Neural cell (in vitro differentiated cells): ENCODE measurements at regions not wholly inside any gene's neighbourhood (a gene's known extent, or its start where the extent isn't known, plus 50 kb on each side); places are given as distances from the start of the nearest gene placed in this dataset.

Source experiments
- H2AFZ ChIP-seq: fragments of 200-600, 300-800 bp; sonication (generic), shearing (Covaris generic); 2 replicates; pipeline ENCODE4 v1.6.0; 2014; ENCODE audit warnings: low read depth, mild to moderate bottlenecking, antibody characterized with exemption, low read length, moderate library complexity
- H3F3A ChIP-seq: fragments of 200-600 bp; shearing (Covaris generic); 2 replicates; pipeline ENCODE4 v1.6.1; 2016; ENCODE audit warnings: mild to moderate bottlenecking, moderate library complexity, mixed read lengths, antibody characterized with exemption, low read length; ENCODE audit not compliant: insufficient read depth, poor library complexity, severe bottlenecking
- H3K27ac ChIP-seq: fragments of 200-600, 300-800 bp; sonication (generic), shearing (Covaris generic); 2 replicates; pipeline ENCODE4 v1.5.1; 2014; ENCODE audit warnings: mild to moderate bottlenecking, low read length, moderate library complexity
- H3K27me3 ChIP-seq: fragments of 300-800, 200-600 bp; sonication (generic), shearing (Covaris generic); 2 replicates; pipeline ENCODE4 v1.6.0; 2014; ENCODE audit warnings: mild to moderate bottlenecking, low read depth, low read length, moderate library complexity; ENCODE audit not compliant: insufficient read depth
- H3K36me3 ChIP-seq: fragments of 300-800, 200-600 bp; sonication (generic), shearing (Covaris generic); 2 replicates; pipeline ENCODE4 v1.5.1; 2014; ENCODE audit warnings: mild to moderate bottlenecking, antibody characterized with exemption, low read length, moderate library complexity; ENCODE audit not compliant: insufficient read depth
- H3K4me2 ChIP-seq: fragments of 300-800, 200-600 bp; sonication (generic), shearing (Covaris generic); 2 replicates; pipeline ENCODE4 v1.6.0; 2014; ENCODE audit warnings: mild to moderate bottlenecking, low read length
- H3K4me3 ChIP-seq: fragments of 300-800, 200-600 bp; sonication (generic), shearing (Covaris generic); 2 replicates; pipeline ENCODE4 v1.5.1; 2014; ENCODE audit warnings: mild to moderate bottlenecking, low read length, moderate library complexity
- H3K79me2 ChIP-seq: fragments of 200-600 bp; shearing (Covaris generic); replicated peaks from 2 replicates; pipeline ENCODE4 v1.6.0; 2014; ENCODE audit warnings: mild to moderate bottlenecking, low read length, moderate library complexity; ENCODE audit not compliant: insufficient read depth
- H3K9ac ChIP-seq: fragments of 300-800, 200-600 bp; sonication (generic), shearing (Covaris generic); 2 replicates; pipeline ENCODE4 v1.6.1; 2016; ENCODE audit warnings: mild to moderate bottlenecking, low read length, mixed read lengths
- H3K9me2 ChIP-seq: fragments of 200-600 bp; shearing (Covaris generic); 2 replicates; pipeline ENCODE4 v1.6.1; 2016; ENCODE audit warnings: mild to moderate bottlenecking, low read length, mixed read lengths; ENCODE audit not compliant: insufficient read depth
- H3K9me3 ChIP-seq: fragments of 200-600, 300-800 bp; sonication (generic), shearing (Covaris generic); 2 replicates; pipeline ENCODE4 v1.6.1; 2016; ENCODE audit warnings: mild to moderate bottlenecking, mixed run types, low read length, moderate library complexity, mixed read lengths
- H4K20me1 ChIP-seq: fragments of 200-600 bp; shearing (Covaris generic); 2 replicates; pipeline ENCODE4 v1.6.1; 2016; ENCODE audit warnings: mild to moderate bottlenecking, mixed run types; ENCODE audit not compliant: insufficient read depth
- EP300 ChIP-seq: fragments of 450-650 bp; conservative IDR thresholded peaks from 2 replicates; pipeline ENCODE4 v1.6.1; 2014; ENCODE audit warnings: antibody characterized with exemption, mild to moderate bottlenecking, moderate library complexity; ENCODE audit not compliant: poor library complexity, severe bottlenecking
- EZH2 ChIP-seq: fragments of 200-600, 300-800 bp; shearing (Covaris generic), sonication (generic); IDR thresholded peaks from 2 replicates; pipeline ENCODE4 v1.6.1; 2014; ENCODE audit warnings: antibody characterized with exemption, low read length, borderline replicate concordance, mild to moderate bottlenecking; ENCODE audit not compliant: insufficient read depth, poor library complexity, severe bottlenecking
- MXI1 ChIP-seq: fragments of 450-650 bp; conservative IDR thresholded peaks from 2 replicates; pipeline ENCODE4 v1.6.1; 2014; ENCODE audit warnings: antibody characterized with exemption, mild to moderate bottlenecking; ENCODE audit not compliant: poor library complexity, severe bottlenecking
- POLR2AphosphoS5 ChIP-seq: IDR thresholded peaks from 2 replicates; pipeline ENCODE4 v1.6.1; 2012
- RAD21 ChIP-seq: fragments of 450-650 bp; conservative IDR thresholded peaks from 2 replicates; pipeline ENCODE4 v1.6.1; 2014; ENCODE audit warnings: antibody characterized with exemption, mild to moderate bottlenecking, moderate library complexity
- SMC3 ChIP-seq: fragments of 450-650 bp; conservative IDR thresholded peaks from 2 replicates; pipeline ENCODE4 v1.6.1; 2014; ENCODE audit warnings: antibody characterized with exemption, mild to moderate bottlenecking, moderate library complexity; ENCODE audit not compliant: poor library complexity
- TAF1 ChIP-seq: IDR thresholded peaks from 2 replicates; pipeline ENCODE4 v1.6.1; 2012; ENCODE audit warnings: low read depth
- TF ChIP-seq, protein P1 (sequence below): fragments of 450-650 bp; IDR thresholded peaks from 2 replicates; pipeline ENCODE4 v1.5.1; 2014; ENCODE audit warnings: antibody characterized with exemption, mild to moderate bottlenecking, moderate library complexity; ENCODE audit not compliant: poor library complexity, severe bottlenecking
- TF ChIP-seq, protein P2 (sequence below): IDR thresholded peaks from 2 replicates; pipeline ENCODE4 v1.6.1; 2012; ENCODE audit warnings: borderline replicate concordance

DNA sequence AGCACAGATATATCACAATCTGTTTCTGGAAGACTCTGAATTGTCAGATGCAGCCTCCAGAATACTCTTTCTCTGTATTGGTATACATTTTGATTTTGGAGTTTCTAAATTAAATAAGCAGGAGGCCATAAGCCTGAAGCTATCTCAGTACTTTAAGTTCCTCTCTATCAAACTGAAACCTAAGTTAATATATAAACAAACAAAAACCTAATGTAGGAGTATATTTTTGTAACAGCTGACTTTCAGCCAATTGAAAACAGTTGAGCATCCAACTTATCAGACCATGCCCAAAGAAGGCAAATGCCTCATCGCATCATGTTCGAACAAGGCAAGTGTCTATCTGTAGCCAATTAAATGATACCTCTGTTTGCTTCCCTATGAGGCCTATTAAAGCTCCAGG is 1054.4 kb downstream of the AMY1C start:
- Histone ChIP-seq H3K4me2 (no peak overlapping the region), H4K20me1 (no peaks in the 10 kb centered on the region), H3K9me3 (no peaks in the 10 kb centered on the region), H3K79me2 (no peaks in the 10 kb centered on the region), H3K9me2 (no peaks in the 10 kb centered on the region), H3K27me3 (no peaks in the 10 kb centered on the region), H3F3A (no peaks in the 10 kb centered on the region), H3K36me3 (no peaks in the 10 kb centered on the region), H3K9ac (no peak overlapping the region), H2AFZ (no peak overlapping the region), H3K4me3 (no peak overlapping the region), H3K27ac (no peak overlapping the region)
- TF ChIP-seq MXI1 = no peak
- TF ChIP-seq TAF1 = no peak
- TF ChIP-seq, protein P1, sequence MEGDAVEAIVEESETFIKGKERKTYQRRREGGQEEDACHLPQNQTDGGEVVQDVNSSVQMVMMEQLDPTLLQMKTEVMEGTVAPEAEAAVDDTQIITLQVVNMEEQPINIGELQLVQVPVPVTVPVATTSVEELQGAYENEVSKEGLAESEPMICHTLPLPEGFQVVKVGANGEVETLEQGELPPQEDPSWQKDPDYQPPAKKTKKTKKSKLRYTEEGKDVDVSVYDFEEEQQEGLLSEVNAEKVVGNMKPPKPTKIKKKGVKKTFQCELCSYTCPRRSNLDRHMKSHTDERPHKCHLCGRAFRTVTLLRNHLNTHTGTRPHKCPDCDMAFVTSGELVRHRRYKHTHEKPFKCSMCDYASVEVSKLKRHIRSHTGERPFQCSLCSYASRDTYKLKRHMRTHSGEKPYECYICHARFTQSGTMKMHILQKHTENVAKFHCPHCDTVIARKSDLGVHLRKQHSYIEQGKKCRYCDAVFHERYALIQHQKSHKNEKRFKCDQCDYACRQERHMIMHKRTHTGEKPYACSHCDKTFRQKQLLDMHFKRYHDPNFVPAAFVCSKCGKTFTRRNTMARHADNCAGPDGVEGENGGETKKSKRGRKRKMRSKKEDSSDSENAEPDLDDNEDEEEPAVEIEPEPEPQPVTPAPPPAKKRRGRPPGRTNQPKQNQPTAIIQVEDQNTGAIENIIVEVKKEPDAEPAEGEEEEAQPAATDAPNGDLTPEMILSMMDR = no peak
- no peak for TF ChIP-seq EZH2
- TF ChIP-seq SMC3 = no peak
- TF ChIP-seq, protein P2, sequence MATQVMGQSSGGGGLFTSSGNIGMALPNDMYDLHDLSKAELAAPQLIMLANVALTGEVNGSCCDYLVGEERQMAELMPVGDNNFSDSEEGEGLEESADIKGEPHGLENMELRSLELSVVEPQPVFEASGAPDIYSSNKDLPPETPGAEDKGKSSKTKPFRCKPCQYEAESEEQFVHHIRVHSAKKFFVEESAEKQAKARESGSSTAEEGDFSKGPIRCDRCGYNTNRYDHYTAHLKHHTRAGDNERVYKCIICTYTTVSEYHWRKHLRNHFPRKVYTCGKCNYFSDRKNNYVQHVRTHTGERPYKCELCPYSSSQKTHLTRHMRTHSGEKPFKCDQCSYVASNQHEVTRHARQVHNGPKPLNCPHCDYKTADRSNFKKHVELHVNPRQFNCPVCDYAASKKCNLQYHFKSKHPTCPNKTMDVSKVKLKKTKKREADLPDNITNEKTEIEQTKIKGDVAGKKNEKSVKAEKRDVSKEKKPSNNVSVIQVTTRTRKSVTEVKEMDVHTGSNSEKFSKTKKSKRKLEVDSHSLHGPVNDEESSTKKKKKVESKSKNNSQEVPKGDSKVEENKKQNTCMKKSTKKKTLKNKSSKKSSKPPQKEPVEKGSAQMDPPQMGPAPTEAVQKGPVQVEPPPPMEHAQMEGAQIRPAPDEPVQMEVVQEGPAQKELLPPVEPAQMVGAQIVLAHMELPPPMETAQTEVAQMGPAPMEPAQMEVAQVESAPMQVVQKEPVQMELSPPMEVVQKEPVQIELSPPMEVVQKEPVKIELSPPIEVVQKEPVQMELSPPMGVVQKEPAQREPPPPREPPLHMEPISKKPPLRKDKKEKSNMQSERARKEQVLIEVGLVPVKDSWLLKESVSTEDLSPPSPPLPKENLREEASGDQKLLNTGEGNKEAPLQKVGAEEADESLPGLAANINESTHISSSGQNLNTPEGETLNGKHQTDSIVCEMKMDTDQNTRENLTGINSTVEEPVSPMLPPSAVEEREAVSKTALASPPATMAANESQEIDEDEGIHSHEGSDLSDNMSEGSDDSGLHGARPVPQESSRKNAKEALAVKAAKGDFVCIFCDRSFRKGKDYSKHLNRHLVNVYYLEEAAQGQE = no peak
- TF ChIP-seq RAD21 = no peak
- TF ChIP-seq POLR2AphosphoS5 = no peak
- TF ChIP-seq EP300 = no peak

DNA sequence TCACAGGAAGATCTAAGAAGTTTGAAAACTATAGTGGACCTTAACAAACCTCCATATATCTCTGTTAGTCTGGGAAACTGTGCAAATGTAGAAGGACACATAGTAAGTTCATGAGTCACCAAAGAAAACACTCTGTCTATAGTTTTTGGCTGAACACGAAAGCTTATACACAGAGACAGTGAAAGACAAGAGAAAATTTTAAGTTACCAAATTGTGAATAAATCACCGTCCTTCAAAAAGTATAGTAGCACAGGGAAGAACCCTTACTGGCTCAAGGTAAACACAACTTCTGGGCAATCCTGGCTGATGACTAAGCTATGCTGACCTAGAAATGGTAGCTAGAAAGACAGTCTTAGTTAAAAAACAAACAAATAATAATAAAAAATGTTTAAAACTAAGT is 1057.9 kb downstream of the AMY1C start:
- no peak overlapping the region for H3K9ac ChIP-seq
- H3K79me2 ChIP-seq = no peaks in the 10 kb centered on the region
- no peak for TF ChIP-seq TAF1
- TF ChIP-seq, protein P1 = no peak
- TF ChIP-seq MXI1 = no peak
- no peak for TF ChIP-seq EZH2
- no peak for TF ChIP-seq SMC3
- TF ChIP-seq EP300 = no peak
- TF ChIP-seq, protein P2 = no peak
- TF ChIP-seq POLR2AphosphoS5 = no peak
- no peak for TF ChIP-seq RAD21
- H3K4me3 ChIP-seq = no peak overlapping the region
- no peak overlapping the region for H2AFZ ChIP-seq
- no peaks in the 10 kb centered on the region for H3K9me2 ChIP-seq
- H3F3A ChIP-seq = no peaks in the 10 kb centered on the region
- no peaks in the 10 kb centered on the region for H3K36me3 ChIP-seq
- no peaks in the 10 kb centered on the region for H4K20me1 ChIP-seq
- no peaks in the 10 kb centered on the region for H3K9me3 ChIP-seq
- no peaks in the 10 kb centered on the region for H3K27me3 ChIP-seq
- no peak overlapping the region for H3K27ac ChIP-seq
- no peak overlapping the region for H3K4me2 ChIP-seq
